Activated CD4-positive, alpha-beta T cell treated with anti-CD3 and anti-CD28 coated beads, Interleukin-2, amount 10 ng/mL, durations not matched to agents 7 days and 5 days (primary cell): ENCODE measurements at regions not wholly inside any gene's neighbourhood (a gene's known extent, or its start where the extent isn't known, plus 50 kb on each side); places are given as distances from the start of the nearest gene placed in this dataset.

Source experiments
- CTCF ChIA-PET: fragments of 350-600 bp; sonication (Branson Sonifier 250); formaldehyde crosslinking; loops from one replicate; lab custom pipeline; 2021; ENCODE audit warnings: antibody characterized with exemption; lab: Charles Lee
- POLR2A ChIA-PET: fragments of 350-600 bp; sonication (Branson Sonifier 250); formaldehyde crosslinking; loops from one replicate; lab custom pipeline; 2021; ENCODE audit warnings: antibody characterized with exemption; lab: Charles Lee
- DNase-seq: peaks from one replicate; pipeline ENCODE4 v3.0.0-alpha.2; 2020
- H3K27ac Mint-ChIP-seq: one replicate; pipeline ENCODE4 v1.8.0; 2021; ENCODE audit warnings: mild to moderate bottlenecking, moderate library complexity, mixed read lengths
- H3K27me3 Mint-ChIP-seq: one replicate; pipeline ENCODE4 v1.8.0; 2021; ENCODE audit warnings: mixed read lengths
- H3K36me3 Mint-ChIP-seq: one replicate; pipeline ENCODE4 v1.8.0; 2021; ENCODE audit warnings: low read depth, mixed read lengths
- H3K4me1 Mint-ChIP-seq: one replicate; pipeline ENCODE4 v1.8.0; 2021; ENCODE audit warnings: mixed read lengths
- H3K4me3 Mint-ChIP-seq: one replicate; pipeline ENCODE4 v1.8.0; 2021; ENCODE audit warnings: mild to moderate bottlenecking, moderate library complexity, mixed read lengths
- H3K9me3 Mint-ChIP-seq: one replicate; pipeline ENCODE4 v1.8.0; 2021; ENCODE audit warnings: mixed read lengths

DNA sequence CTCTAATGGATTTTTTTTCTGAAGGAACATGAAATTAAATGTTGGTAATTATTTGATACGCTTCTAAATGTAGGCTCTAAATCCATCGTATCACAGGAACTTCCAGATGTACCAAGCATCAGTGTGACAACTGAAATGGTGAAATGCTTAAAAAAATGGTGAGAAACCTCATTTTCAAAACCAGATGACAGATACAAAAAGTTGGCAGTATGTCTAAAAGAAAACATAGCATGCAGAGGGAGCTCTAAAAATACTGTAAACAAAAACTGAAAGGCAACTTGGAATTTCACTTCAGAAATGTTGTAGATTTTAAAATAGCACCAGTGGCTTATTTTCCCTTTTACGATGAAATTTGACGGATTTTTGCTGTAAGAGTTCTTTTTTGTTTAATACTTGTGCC, 1043.6 kb upstream of the WWC1 start:
- Mint-ChIP-seq H3K36me3 (no peaks in the 10 kb centered on the region), H3K9me3 (no peaks in the 10 kb centered on the region), H3K4me3 (no peak overlapping the region), H3K4me1 (no peaks in the 10 kb centered on the region), H3K27me3 (no peaks in the 10 kb centered on the region), H3K27ac (no peak overlapping the region)
- DNase-seq: no peak
- ChIA-PET POLR2A (no interaction called here), CTCF (no interaction called here)

DNA sequence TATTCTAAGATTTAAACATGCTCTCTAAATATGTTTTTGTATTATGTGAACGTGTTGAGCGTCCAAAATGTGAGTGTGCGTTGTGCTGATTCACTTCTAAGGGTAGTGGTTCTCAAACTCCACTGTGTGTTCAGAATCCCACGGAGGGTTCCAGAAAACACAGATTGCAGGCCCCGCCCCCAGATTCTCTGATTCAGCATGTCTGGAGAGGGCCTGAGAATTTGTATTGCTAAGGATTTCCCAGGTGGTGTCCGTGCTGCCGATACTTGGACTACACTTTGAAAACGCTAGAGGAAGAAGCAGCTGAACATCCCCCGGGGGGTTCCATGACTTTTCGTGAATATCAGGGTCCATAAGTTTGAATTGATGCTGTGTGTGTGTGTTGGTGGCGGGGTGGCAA, 1043.2 kb upstream of the WWC1 start:
- ChIA-PET CTCF (no interaction called here), POLR2A (no interaction called here)
- Mint-ChIP-seq H3K27me3 (no peaks in the 10 kb centered on the region), H3K36me3 (no peaks in the 10 kb centered on the region), H3K4me3 (no peak overlapping the region), H3K9me3 (no peaks in the 10 kb centered on the region), H3K27ac (no peak overlapping the region), H3K4me1 (no peaks in the 10 kb centered on the region)
- DNase-seq: no peak

DNA sequence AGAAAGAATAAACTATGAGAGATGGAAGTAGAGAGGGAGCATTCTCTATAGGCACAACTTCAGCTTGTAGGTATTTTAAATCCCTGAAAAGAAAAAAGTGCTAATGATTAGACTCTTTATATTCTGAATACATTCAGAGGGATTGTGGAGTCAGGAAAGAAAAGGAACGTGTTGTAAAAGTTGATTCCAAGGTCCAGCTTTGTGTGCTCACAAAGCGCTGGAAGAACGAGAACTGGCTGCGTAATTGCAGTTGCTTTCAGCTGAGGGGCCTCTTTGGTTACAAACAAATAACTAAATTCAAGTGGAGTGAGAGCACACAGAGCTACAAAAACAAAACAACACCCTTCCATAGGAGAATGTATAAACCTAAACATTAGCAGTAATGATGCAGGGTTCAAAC, 1040.4 kb upstream of the WWC1 start:
- Mint-ChIP-seq H3K36me3 (no peaks in the 10 kb centered on the region), H3K27me3 (no peaks in the 10 kb centered on the region), H3K9me3 (no peaks in the 10 kb centered on the region), H3K4me3 (no peak overlapping the region), H3K27ac (no peak overlapping the region), H3K4me1 (no peaks in the 10 kb centered on the region)
- DNase-seq: no peak
- CTCF ChIA-PET: no interaction called here
- POLR2A ChIA-PET: no interaction called here

DNA sequence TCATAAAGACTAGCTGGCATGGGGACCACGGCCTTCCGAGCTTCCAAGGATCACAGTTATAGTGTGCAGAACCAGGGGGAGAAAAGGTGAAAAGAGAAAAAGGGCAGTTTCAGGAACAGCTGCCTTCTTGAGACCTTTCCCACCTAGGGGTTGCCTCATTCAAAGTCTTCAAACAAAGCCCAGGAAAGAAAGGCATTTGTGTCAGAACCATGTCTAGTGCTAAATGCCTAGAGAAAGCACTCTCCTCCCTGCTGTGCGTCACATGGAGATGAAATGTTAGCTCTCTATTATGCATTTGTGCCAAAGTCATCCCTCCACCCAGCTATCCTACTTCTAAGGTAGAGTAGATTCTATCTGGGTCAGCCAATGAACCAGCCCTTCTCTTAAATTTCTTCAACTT, 1037.3 kb upstream of the WWC1 start:
- Mint-ChIP-seq H3K27ac (no peak overlapping the region), H3K4me1 (no peaks in the 10 kb centered on the region), H3K27me3 (no peaks in the 10 kb centered on the region), H3K36me3 (no peaks in the 10 kb centered on the region), H3K9me3 (peaks cover 1% of the 10 kb centered on the region), H3K4me3 (no peak overlapping the region)
- ChIA-PET CTCF (no interaction called here), POLR2A (no interaction called here)
- DNase-seq: no peak

DNA sequence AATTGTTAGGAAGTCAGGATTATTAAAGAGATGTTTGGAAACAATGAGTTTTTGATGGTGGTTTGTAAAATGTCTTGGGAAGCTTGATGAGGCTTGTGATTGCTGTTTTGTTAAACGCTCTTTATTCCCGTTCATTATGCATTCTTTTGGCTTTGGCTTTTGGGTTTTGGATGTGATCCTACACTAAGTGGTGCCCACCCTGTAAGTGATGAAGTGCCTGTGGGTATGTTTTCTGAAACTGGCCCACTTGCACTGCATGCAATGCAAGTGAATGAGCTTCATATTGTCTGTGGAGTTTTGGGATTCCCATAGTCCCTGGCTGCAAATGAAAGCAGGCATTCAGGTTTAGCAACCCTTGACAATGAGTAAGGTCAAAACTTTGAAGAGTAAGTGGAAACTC, 1035.5 kb upstream of the WWC1 start:
- no peak overlapping the region for H3K27ac Mint-ChIP-seq
- POLR2A ChIA-PET: no interaction called here

DNA sequence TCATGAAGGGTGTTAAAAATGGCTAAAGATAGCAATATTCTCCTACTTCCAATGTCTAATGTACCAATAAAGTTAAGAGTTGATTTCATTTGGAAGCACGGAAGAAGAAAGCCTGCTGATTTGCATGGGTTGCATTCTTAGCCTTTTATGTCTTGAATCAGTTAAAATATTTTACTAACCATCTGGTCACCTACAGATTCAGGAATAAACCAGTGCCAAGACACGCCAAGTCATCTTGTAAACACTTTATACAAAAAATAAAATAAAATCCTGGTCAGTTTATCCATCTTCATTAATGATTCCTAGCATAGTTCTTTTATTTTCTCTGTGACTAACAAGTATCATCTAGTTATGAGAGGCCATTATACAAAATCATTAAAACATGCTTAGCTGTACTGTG, 1031.6 kb upstream of the WWC1 start:
- DNase-seq: no peak

More for the DNA sequence above, 1035.5 kb upstream of the WWC1 start:
- Mint-ChIP-seq H3K36me3 (no peaks in the 10 kb centered on the region), H3K9me3 (peaks cover 1% of the 10 kb centered on the region), H3K4me3 (no peak overlapping the region), H3K27me3 (no peaks in the 10 kb centered on the region), H3K4me1 (no peaks in the 10 kb centered on the region)
- no peak for DNase-seq
- CTCF ChIA-PET: no interaction called here

GRCh38 chr5:167261309-167262100, 1029.9 kb upstream of the WWC1 start:
- Mint-ChIP-seq H3K27ac (no peak overlapping the region), H3K4me1 (no peaks in the 10 kb centered on the region), H3K9me3 (peaks cover 1% of the 10 kb centered on the region), H3K27me3 (no peaks in the 10 kb centered on the region), H3K36me3 (no peaks in the 10 kb centered on the region), H3K4me3 (no peak overlapping the region)
- ChIA-PET CTCF (interaction anchor here (0.5 kb wide), 1 partner anchor 236 kb away, joined by 3 read pairs; no protein-coding TSS in a partner anchor), POLR2A (no interaction called here)
- no peak for DNase-seq

More for the DNA sequence above, 1031.6 kb upstream of the WWC1 start:
- POLR2A ChIA-PET: no interaction called here
- Mint-ChIP-seq H3K4me3 (no peak overlapping the region), H3K4me1 (no peaks in the 10 kb centered on the region), H3K27ac (no peak overlapping the region), H3K27me3 (no peaks in the 10 kb centered on the region), H3K9me3 (peaks cover 1% of the 10 kb centered on the region), H3K36me3 (no peaks in the 10 kb centered on the region)
- CTCF ChIA-PET: no interaction called here

DNA sequence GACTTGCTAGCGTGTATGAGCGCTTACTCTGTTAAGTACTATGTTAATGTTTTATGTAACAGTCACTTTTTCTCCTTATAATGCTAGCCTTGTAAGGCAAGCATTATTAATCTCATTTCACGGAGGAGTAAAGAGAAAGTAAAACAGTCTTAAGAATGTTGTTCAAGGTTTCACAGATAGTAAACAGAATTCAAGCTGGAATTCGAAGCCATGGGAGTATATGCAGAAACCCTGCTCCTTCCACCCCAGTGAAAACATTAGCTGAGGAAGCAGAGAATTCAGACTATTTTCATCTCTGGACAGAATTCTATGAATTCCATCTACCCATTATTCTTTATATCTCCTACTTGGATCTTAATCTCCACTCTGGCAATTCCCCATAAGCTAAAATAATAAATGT, 1028.3 kb upstream of the WWC1 start:
- Mint-ChIP-seq H3K27me3 (no peaks in the 10 kb centered on the region), H3K4me3 (no peak overlapping the region), H3K36me3 (no peaks in the 10 kb centered on the region), H3K4me1 (no peaks in the 10 kb centered on the region), H3K27ac (no peak overlapping the region), H3K9me3 (no peaks in the 10 kb centered on the region)
- CTCF ChIA-PET: no interaction called here
- DNase-seq: no peak
- POLR2A ChIA-PET: no interaction called here

DNA sequence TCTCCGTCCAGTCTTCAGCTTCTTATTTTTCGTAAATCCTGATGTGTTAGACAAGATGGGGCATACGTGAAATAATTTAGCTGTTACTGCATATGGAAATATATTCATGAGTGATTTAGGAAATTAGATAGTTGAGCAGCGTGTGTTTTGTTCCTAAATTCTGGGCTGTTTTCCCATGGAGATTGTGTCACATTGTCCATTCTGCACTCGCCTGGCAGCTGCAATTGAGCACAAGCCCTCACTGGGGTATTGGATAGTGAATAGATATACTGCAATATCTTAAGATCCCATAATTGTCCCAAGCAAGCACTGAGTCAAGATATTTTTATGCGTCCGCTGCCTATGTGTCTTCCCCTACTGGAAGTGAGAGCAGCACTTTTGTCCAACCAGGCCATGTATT, 1027.1 kb upstream of the WWC1 start:
- no peaks in the 10 kb centered on the region for H3K4me1 Mint-ChIP-seq
- POLR2A ChIA-PET: no interaction called here

GRCh38 chr5:167268337-167268736, 1023.1 kb upstream of the WWC1 start:
- Mint-ChIP-seq H3K4me1 (no peaks in the 10 kb centered on the region), H3K9me3 (no peaks in the 10 kb centered on the region), H3K36me3 (no peaks in the 10 kb centered on the region), H3K27me3 (no peaks in the 10 kb centered on the region), H3K4me3 (no peak overlapping the region), H3K27ac (no peak overlapping the region)
- no peak for DNase-seq
- POLR2A ChIA-PET: no interaction called here
- CTCF ChIA-PET: no interaction called here

More for the DNA sequence above, 1027.1 kb upstream of the WWC1 start:
- no peak overlapping the region for H3K4me3 Mint-ChIP-seq
- CTCF ChIA-PET: no interaction called here
- H3K36me3 Mint-ChIP-seq: no peaks in the 10 kb centered on the region
- no peaks in the 10 kb centered on the region for H3K9me3 Mint-ChIP-seq
- DNase-seq: no peak
- no peak overlapping the region for H3K27ac Mint-ChIP-seq
- H3K27me3 Mint-ChIP-seq: no peaks in the 10 kb centered on the region

DNA sequence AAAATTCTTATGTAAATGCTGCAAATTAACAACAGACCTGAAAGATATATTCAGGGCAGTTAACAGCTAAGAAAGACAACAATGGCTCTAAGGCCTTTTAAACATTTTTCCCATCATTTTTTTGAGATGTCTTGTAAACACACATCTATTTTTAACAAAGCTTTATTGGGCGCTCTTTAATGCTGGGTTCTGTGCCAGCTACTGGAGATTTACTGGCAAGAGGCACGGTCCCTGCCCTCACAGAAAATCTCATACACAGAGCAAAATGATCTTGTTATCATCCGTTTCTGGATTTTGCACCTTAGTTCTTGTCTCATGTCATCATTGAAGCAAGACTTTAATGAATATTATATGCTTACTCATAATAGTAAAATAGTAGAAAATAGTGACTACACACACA, 1022.3 kb upstream of the WWC1 start:
- ChIA-PET CTCF (no interaction called here), POLR2A (no interaction called here)
- H3K4me1 Mint-ChIP-seq: no peaks in the 10 kb centered on the region
- no peak overlapping the region for H3K27ac Mint-ChIP-seq
- no peaks in the 10 kb centered on the region for H3K27me3 Mint-ChIP-seq
- H3K4me3 Mint-ChIP-seq: no peak overlapping the region
- no peaks in the 10 kb centered on the region for H3K9me3 Mint-ChIP-seq
- DNase-seq: no peak
- no peaks in the 10 kb centered on the region for H3K36me3 Mint-ChIP-seq

DNA sequence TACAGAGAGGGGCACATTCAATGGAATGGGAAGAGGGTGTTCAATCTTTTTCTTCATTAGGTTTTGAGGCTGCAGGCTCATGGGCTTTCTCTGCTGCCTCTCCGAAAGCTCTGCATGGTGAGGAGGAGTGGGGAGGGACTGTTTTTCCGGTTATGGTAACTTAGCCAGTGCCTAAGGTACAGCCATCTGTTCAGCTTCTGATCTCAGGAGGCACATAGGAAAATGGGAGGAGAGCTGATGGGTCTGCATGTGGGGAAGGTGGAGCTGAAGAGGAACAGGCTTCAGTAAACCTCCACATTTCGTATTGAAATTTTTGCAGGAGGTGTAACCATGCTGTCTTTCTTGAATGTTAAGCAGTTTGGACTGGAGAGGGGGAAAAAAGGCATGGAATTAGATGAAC, 1020.4 kb upstream of the WWC1 start:
- no peak overlapping the region for H3K4me3 Mint-ChIP-seq
- POLR2A ChIA-PET: no interaction called here
- H3K27ac Mint-ChIP-seq: no peak overlapping the region
- no peaks in the 10 kb centered on the region for H3K4me1 Mint-ChIP-seq
- CTCF ChIA-PET: no interaction called here
- no peaks in the 10 kb centered on the region for H3K36me3 Mint-ChIP-seq
- H3K27me3 Mint-ChIP-seq: no peaks in the 10 kb centered on the region
- no peak for DNase-seq
- H3K9me3 Mint-ChIP-seq: no peaks in the 10 kb centered on the region

DNA sequence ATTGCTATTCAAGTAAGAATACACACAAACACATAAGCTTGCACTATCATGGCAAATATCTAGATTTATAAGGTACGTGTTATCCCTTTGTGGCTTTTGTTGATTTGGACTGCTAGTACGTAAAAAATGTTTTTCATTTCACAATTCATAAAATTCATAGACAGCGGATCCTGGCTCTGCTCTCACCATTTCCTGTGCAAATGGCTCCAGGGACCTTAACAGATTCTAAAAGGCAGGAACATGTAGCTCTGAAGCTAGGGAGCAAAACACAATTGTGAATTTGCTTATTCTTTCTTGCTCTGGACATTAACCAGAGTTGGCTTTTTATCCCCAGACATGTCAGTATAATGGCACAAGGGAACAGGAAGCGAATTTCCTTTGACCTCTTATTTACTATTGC, 1019.9 kb upstream of the WWC1 start:
- Mint-ChIP-seq H3K27me3 (no peaks in the 10 kb centered on the region), H3K27ac (no peak overlapping the region), H3K4me1 (no peaks in the 10 kb centered on the region), H3K36me3 (no peaks in the 10 kb centered on the region), H3K9me3 (no peaks in the 10 kb centered on the region), H3K4me3 (no peak overlapping the region)
- CTCF ChIA-PET: no interaction called here
- DNase-seq: no peak
- POLR2A ChIA-PET: no interaction called here

GRCh38 chr5:167280111-167280510, 1011.3 kb upstream of the WWC1 start:
- ChIA-PET POLR2A (no interaction called here), CTCF (no interaction called here)
- DNase-seq: no peak

More at GRCh38 chr5:167280111-167280510, 1011.3 kb upstream of the WWC1 start:
- H3K27me3 Mint-ChIP-seq: no peaks in the 10 kb centered on the region
- H3K36me3 Mint-ChIP-seq: no peaks in the 10 kb centered on the region
- no peak overlapping the region for H3K4me3 Mint-ChIP-seq
- no peak overlapping the region for H3K27ac Mint-ChIP-seq
- no peaks in the 10 kb centered on the region for H3K4me1 Mint-ChIP-seq
- H3K9me3 Mint-ChIP-seq: peaks cover 2% of the 10 kb centered on the region
